Gastrocnemius medialis (tissue), 4 donors: ENCODE measurements at regions not wholly inside any gene's neighbourhood (a gene's known extent, or its start where the extent isn't known, plus 50 kb on each side); places are given as distances from the start of the nearest gene placed in this dataset.

Source experiments
- ATAC-seq, 2 donors: fragments of 150-250 bp; one replicate each; pipeline ENCODE4 v1.9.1; 2016
- DNase-seq, 2 donors: peaks; one replicate each; pipeline ENCODE4 v3.0.0-alpha.2; 2019
- H3K27ac ChIP-seq, 4 donors: fragments of 200-600 bp; sonication (generic); 1 replicate in 1 of 4; 2 replicates in 3 of 4; pipeline ENCODE4 v1.5.1; 2016 to 2018; ENCODE audit warnings: mild to moderate bottlenecking in 2 of 4, moderate library complexity in 1 of 4
- H3K27me3 ChIP-seq, 3 donors: fragments of 200-600 bp; sonication (generic) in 2 of 3; 1 replicate in 1 of 3; 2 replicates in 2 of 3; pipeline versions ENCODE4 v1.5.1 to v1.6.0; 2016 to 2019; ENCODE audit warnings: mild to moderate bottlenecking in 1 of 3, moderate library complexity in 1 of 3
- H3K36me3 ChIP-seq, 2 donors: fragments of 200-600 bp; sonication (generic) in 1 of 2; one replicate each; pipeline ENCODE4 v1.5.1; 2017 to 2018
- H3K4me1 ChIP-seq, 2 donors: fragments of 200-600 bp; sonication (generic) in 1 of 2; one replicate each; pipeline ENCODE4 v1.5.1; 2016 to 2017; ENCODE audit warnings: mild to moderate bottlenecking in 2 of 2
- H3K4me3 ChIP-seq, 4 donors: fragments of 200-600 bp; sonication (generic) in 3 of 4; 1 replicate in 1 of 4; 2 replicates in 3 of 4; pipeline ENCODE4 v1.5.1; 2016 to 2019; ENCODE audit warnings: mild to moderate bottlenecking in 2 of 4
- H3K9me3 ChIP-seq, 3 donors: fragments of 200-600 bp; sonication (generic) in 2 of 3; 1 replicate in 1 of 3; 2 replicates in 2 of 3; pipeline ENCODE4 v1.5.1; 2016 to 2019
- POLR2A ChIP-seq, 2 donors: fragments of 450-650 bp; IDR thresholded peaks; one replicate each; pipeline ENCODE4 v1.6.1; 2017; ENCODE audit warnings: antibody characterized with exemption in 2 of 2, mild to moderate bottlenecking in 2 of 2, moderate library complexity in 2 of 2
- in situ Hi-C, 4 donors: fragments of 200-750 bp; cut with MboI; loops; one replicate each; pipeline versions ENCODE4 v1.15.0 to v1.8.0; 2017; ENCODE audit warnings: low sequenced_read_pairs in 4 of 4
- intact Hi-C: fragments of 100-400 bp; cut with DNase I; formaldehyde crosslinking; loops from one replicate; pipeline ENCODE4 v1.15.1; 2023; ENCODE audit warnings: low total_unique reads
- TF ChIP-seq, protein P1 (sequence below), 5 experiments: fragments of 450-650 bp in 3 of 5; fragments of 200-600 bp in 2 of 5; sonication (generic) in 2 of 5; IDR thresholded peaks in 4 of 5; conservative IDR thresholded peaks in 1 of 5; 1 replicate in 4 of 5; 2 replicates in 1 of 5; pipeline ENCODE4 v1.5.1; 2016 to 2019; ENCODE audit warnings: antibody characterized with exemption in 5 of 5, mild to moderate bottlenecking in 3 of 5, moderate library complexity in 3 of 5

DNA sequence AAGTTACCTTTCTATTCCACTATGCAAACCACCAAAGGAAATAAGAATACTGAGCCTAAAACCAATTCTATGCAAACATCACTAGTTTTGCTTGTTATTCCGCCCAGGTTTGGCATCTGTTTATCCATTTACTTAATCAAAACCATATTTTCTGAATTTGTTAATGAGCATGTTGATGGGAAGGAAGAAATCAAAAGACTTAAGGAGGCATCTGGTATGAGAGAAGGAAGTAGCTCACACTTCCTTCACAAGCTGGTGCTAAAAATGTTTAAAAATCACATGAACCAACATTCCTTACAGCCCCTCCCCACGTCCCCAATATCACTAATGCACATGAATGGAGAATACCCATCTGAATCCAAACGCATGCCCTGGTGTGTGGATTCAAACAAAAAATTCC lies 52.0 kb upstream of the PRKAR2B start:
- H3K4me3 ChIP-seq, result no peak overlapping the region
- no peaks in the 10 kb centered on the region for H3K27me3 ChIP-seq
- DNase-seq (no peak), ATAC-seq (no peak)
- H3K4me1 ChIP-seq, result no peaks in the 10 kb centered on the region
- H3K27ac ChIP-seq, result no peak overlapping the region
- in situ Hi-C loops (no loop called here), intact Hi-C loops (no loop called here)
- TF ChIP-seq POLR2A (IDR thresholded peaks at IDR 0.05), result no peak
- TF ChIP-seq, protein P1, sequence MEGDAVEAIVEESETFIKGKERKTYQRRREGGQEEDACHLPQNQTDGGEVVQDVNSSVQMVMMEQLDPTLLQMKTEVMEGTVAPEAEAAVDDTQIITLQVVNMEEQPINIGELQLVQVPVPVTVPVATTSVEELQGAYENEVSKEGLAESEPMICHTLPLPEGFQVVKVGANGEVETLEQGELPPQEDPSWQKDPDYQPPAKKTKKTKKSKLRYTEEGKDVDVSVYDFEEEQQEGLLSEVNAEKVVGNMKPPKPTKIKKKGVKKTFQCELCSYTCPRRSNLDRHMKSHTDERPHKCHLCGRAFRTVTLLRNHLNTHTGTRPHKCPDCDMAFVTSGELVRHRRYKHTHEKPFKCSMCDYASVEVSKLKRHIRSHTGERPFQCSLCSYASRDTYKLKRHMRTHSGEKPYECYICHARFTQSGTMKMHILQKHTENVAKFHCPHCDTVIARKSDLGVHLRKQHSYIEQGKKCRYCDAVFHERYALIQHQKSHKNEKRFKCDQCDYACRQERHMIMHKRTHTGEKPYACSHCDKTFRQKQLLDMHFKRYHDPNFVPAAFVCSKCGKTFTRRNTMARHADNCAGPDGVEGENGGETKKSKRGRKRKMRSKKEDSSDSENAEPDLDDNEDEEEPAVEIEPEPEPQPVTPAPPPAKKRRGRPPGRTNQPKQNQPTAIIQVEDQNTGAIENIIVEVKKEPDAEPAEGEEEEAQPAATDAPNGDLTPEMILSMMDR (IDR thresholded peaks at IDR 0.05 in 4 of 5, conservative IDR thresholded peaks at IDR 0.05 in 1 of 5), result no peak
- no peaks in the 10 kb centered on the region for H3K36me3 ChIP-seq
- H3K9me3 ChIP-seq, result no peaks in the 10 kb centered on the region
